ENCODE measurements at regions not wholly inside any gene's neighbourhood (a gene's known extent, or its start where the extent isn't known, plus 50 kb on each side); places are given as distances from the start of the nearest gene placed in this dataset.
"Not testable (repeated sequence)": the region's sequence is repeated elsewhere in the genome, so short reads cannot be mapped to it uniquely, and the experiment has no call there.

GRCh38 chrX:67346225-67346624 is 197.6 kb upstream of the AR start:
- no peak for ATAC-seq (ENCODE audit: low FRiP score in 2 of 2)

DNA sequence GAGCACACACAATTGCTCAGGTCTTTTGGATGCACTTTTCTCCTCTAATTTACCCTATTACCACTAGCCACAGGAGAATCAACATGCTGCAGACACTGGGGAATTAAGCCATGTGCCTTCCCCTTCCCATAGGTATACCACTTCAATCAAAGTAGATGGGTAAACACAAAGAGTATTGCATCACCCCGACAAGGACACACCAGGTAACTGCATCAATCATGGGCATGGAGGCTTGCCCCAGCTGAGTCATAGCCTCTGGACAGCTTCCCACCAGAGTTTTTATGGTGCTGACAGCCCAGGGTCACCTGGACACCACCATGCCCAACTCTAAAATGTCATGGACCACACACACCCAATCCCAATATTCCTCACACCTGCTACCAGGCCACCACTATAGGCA is 197.2 kb upstream of the AR start:
- no peak for TF ChIP-seq EP300 (IDR thresholded peaks at IDR 0.05)
- no peak for TF ChIP-seq POLR2A (IDR thresholded peaks at IDR 0.05)
- TF ChIP-seq POLR2AphosphoS5 (IDR thresholded peaks at IDR 0.05) = no peak
- TF ChIP-seq CTCF (IDR thresholded peaks at IDR 0.05) = no peak
- ATAC-seq (ENCODE audit: low FRiP score in 2 of 2) = no peak
- Histone ChIP-seq H3K4me3 (no peak overlapping the region), H3K9me3 (no peaks in the 10 kb centered on the region), H3K36me3 (no peaks in the 10 kb centered on the region), H3K27ac (no peak overlapping the region), H3K4me1 (no peaks in the 10 kb centered on the region), H3K27me3 (no peaks in the 10 kb centered on the region)
- DNase-seq = peak in 1 of 2 donors; percentile 56
- WGBS, 2 donors = 20% methylated on average over 1 of the region's 1 CpG; no CpG with 5 or more reads in 1 of the 2 donors

More at GRCh38 chrX:67346225-67346624, 197.6 kb upstream of the AR start:
- Histone ChIP-seq H3K4me1 (no peaks in the 10 kb centered on the region), H3K36me3 (no peaks in the 10 kb centered on the region), H3K9me3 (no peaks in the 10 kb centered on the region), H3K27ac (no peak overlapping the region), H3K27me3 (no peaks in the 10 kb centered on the region), H3K4me3 (no peak overlapping the region)
- no peak for DNase-seq
- 80 to 92% methylated on average over 1 of the region's 1 CpG for WGBS, 2 donors
- no peak for TF ChIP-seq CTCF (IDR thresholded peaks at IDR 0.05)
- no peak for TF ChIP-seq POLR2A (IDR thresholded peaks at IDR 0.05)
- no peak for TF ChIP-seq EP300 (IDR thresholded peaks at IDR 0.05)
- no peak for TF ChIP-seq POLR2AphosphoS5 (IDR thresholded peaks at IDR 0.05)

DNA sequence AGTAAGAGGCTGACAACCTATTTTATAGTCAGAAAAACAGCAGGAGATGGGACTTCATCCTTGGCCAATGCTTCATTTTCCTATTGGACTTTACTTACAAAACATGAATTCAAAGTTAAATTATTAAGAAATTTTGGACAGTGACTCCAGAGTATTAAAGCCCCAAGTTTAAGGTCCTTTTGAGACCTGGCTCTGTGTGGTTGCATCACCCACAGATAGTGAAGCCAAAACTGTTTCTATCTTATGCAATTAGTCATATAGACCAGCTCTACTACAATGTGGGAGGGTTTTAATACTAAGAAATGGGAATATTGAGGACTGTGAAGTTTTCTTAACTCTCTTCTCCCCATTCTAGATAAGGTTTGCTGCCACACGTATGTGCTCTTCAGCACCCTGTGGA is 196.7 kb upstream of the AR start:
- ATAC-seq (ENCODE audit: low FRiP score in 2 of 2) (no peak), DNase-seq (no peak)
- TF ChIP-seq POLR2A (IDR thresholded peaks at IDR 0.05) (no peak), CTCF (IDR thresholded peaks at IDR 0.05) (no peak), EP300 (IDR thresholded peaks at IDR 0.05) (no peak), POLR2AphosphoS5 (IDR thresholded peaks at IDR 0.05) (no peak)
- H3K27me3 ChIP-seq = no peaks in the 10 kb centered on the region
- 78 to 92% methylated on average over 1 of the region's 1 CpG for WGBS, 2 donors
- H3K36me3 ChIP-seq = no peaks in the 10 kb centered on the region
- H3K4me3 ChIP-seq = no peak overlapping the region
- H3K27ac ChIP-seq = no peak overlapping the region
- H3K9me3 ChIP-seq = no peaks in the 10 kb centered on the region
- H3K4me1 ChIP-seq = no peaks in the 10 kb centered on the region

DNA sequence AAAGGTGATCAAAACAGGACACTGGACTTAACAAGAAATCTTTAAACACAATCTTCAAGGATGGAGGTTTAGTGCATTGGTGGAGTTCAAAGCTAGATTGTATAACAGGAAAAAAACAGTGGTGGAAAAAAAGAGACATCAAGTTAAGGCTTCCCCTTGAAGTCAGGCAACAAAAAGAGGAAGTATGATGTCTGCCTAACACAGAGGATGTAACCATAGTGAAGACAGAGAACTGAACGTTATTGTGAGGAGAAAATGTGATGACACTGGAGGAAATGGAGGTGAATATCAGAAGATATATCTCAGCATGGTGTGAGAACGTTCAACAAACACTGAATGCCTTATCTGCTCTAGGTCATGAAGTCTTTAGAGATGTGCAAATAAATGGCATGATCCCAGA is 192.4 kb upstream of the AR start:
- ATAC-seq (ENCODE audit: low FRiP score in 2 of 2) (no peak), DNase-seq (no peak)
- no peak overlapping the region for H3K27ac ChIP-seq
- TF ChIP-seq POLR2A (IDR thresholded peaks at IDR 0.05) (no peak), POLR2AphosphoS5 (IDR thresholded peaks at IDR 0.05) (no peak), CTCF (IDR thresholded peaks at IDR 0.05) (no peak), EP300 (IDR thresholded peaks at IDR 0.05) (no peak)
- H3K4me1 ChIP-seq = no peaks in the 10 kb centered on the region
- H3K4me3 ChIP-seq = no peak overlapping the region
- H3K9me3 ChIP-seq = no peaks in the 10 kb centered on the region
- no peaks in the 10 kb centered on the region for H3K27me3 ChIP-seq
- 30 to 38% methylated on average over 2 of the region's 2 CpGs for WGBS, 2 donors
- H3K36me3 ChIP-seq = no peaks in the 10 kb centered on the region

GRCh38 chrX:67353651-67354370 is 190.0 kb upstream of the AR start:
- H3K9me3 ChIP-seq = no peaks in the 10 kb centered on the region
- DNase-seq (no peak), ATAC-seq (ENCODE audit: low FRiP score in 2 of 2) (no peak)
- TF ChIP-seq EP300 (IDR thresholded peaks at IDR 0.05) (no peak), CTCF (IDR thresholded peaks at IDR 0.05) (no peak), POLR2AphosphoS5 (IDR thresholded peaks at IDR 0.05) (no peak), POLR2A (IDR thresholded peaks at IDR 0.05) (no peak)
- H3K4me3 ChIP-seq = no peak overlapping the region
- no peaks in the 10 kb centered on the region for H3K4me1 ChIP-seq
- no peak overlapping the region for H3K27ac ChIP-seq
- H3K27me3 ChIP-seq = no peaks in the 10 kb centered on the region
- WGBS, 2 donors = 86 to 93% methylated on average over 2 of the region's 2 CpGs
- no peaks in the 10 kb centered on the region for H3K36me3 ChIP-seq

- not testable (repeated sequence) for ATAC-seq (ENCODE audit: low FRiP score in 2 of 2); H3K27me3 ChIP-seq; DNase-seq; H3K4me3 ChIP-seq; H3K4me1 ChIP-seq; H3K9me3 ChIP-seq; H3K36me3 ChIP-seq; H3K27ac ChIP-seq
- WGBS, 2 donors = 84 to 89% methylated on average over 2 of the region's 2 CpGs
Observed at GRCh38 chrX:67361267-67361666, 182.6 kb upstream of the AR start.
